NCI-H524 (cell line): ENCODE measurements at regions not wholly inside any gene's neighbourhood (a gene's known extent, or its start where the extent isn't known, plus 50 kb on each side); places are given as distances from the start of the nearest gene placed in this dataset.
A peak's percentile ranks its signal among the peaks of the same experiment; 100 is the strongest.
"Not testable (repeated sequence)": the region's sequence is repeated elsewhere in the genome, so short reads cannot be mapped to it uniquely, and the experiment has no call there.

Experiments
- DNase-seq, 2 experiments: peaks; one replicate each; lab custom pipeline; 2025; lab: John Stamatoyannopoulos, UW

DNA sequence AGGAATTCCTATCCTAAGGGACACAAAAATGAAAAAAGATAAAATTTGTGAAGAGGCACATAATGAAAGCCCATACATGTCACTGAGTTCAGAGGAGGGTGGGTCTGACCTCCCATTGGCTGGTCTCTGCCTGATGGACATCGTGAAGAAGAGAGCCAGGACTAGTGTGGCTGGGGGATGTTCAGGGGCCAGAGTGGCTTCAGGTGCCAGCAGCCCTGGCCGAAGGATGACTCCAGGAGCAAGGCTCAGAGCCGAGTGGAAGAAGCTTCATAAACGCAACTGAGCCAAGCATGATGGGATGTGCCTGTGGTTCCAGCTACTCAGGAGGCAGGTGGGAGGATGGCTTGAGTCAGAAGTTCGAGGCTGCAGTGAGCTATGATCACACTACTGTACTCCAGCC lies 56.9 kb upstream of the ATP5PO start:
- no peak for DNase-seq

DNA sequence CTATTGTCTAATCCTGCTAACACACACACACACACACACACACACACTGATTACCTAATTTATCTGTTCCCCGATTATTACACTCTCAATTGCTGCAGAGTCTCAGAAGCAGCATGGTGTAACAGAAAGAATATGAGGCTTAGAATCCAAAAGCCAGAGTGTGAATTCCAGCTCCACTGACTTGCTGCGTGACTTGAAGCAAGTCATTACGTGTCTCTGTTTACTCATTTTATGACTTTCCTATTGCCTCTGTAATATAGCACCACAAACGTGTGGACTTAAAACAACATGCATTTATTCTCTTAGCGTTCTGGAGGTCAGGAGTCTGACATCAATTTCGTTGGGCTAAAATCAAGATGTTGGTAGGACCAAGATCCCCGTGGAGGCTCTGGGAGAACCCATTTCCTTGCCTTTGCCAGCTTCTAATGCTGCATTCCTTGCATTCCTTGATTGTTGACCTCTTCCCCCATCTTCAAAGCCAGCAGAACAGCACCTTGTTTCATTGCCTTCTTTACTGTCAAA lies 55.9 kb upstream of the ATP5PO start:
- no peak for DNase-seq

DNA sequence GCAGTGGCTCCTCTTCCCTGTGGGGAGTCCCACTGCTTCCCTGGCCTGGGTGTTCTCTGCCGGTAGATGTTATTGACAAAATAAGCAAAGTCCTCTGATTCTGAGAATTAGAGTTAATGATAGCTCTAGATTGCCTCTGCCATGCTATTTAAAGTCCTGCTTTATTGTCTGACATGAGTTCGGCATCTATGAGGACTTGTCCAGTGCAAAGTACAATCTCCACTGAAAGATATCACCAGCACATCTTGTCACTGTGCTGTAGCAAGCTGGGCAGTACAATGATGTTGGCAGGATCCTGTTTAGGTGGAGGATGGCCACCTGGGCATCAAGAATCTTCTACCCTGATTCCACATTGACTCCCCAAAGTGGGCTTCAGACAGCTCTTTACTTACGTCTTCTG lies 54.0 kb upstream of the ATP5PO start:
- no peak for DNase-seq

DNA sequence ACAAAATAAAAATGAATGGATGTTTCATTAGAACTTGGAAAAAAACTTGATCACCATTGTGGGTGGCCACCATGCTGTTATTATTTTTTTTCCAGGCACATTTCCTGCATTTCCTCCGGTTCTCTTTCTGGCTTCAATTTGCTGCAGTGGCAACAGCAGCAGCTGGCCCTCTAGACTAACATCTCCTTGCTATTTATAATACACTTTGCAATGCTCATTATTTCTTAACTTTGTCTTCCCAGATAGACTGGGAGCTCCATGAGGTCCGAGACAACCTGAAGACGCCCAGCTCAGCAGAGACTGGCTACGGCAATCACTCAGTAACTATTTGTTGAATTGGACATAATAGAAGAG lies 53.4 kb upstream of the ATP5PO start:
- no peak for DNase-seq

DNA sequence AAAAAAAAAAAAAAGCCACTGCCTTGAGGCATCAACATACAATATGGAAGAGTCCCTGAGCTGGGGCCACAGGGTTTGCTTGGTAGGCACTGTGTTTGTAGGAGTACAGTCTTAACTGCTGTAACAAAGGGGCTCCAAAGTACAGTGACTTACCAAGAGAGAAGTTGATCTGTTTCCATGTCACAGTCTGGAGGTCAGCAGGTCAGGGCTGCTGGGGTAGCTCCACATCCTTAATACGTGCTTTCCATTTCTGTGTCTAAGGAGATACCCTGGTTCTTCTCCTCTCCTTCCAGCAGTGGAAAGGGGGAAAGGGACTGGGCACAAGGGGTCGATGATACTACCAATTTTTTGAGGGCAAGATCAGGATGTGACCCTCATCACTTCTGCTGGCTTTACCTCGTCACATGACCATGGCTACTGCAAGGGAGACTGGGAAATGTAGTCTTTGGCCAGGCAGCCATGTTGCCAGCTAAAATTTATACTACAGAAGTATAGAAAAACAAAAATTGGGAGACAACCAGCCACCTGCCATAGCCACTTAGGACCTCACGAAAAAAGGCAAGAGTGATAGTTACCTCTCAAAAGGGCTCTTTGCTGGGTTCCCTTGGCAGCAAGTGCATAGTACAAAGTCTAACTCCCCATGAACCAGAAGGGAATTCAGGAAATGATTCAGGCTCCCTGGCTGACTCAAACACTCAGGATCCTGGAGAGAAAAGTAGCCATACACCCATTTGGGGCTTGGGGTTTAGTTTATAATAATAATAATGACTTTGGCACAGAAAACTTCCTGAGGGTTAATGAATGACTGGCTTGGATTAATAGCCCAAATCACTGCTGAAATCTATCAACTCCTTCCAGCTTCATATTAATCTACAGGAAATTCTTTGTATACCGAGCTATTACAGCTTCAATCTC lies 52.7 kb upstream of the ATP5PO start:
- DNase-seq: peak in 1 of 2 experiments; percentile 2

DNA sequence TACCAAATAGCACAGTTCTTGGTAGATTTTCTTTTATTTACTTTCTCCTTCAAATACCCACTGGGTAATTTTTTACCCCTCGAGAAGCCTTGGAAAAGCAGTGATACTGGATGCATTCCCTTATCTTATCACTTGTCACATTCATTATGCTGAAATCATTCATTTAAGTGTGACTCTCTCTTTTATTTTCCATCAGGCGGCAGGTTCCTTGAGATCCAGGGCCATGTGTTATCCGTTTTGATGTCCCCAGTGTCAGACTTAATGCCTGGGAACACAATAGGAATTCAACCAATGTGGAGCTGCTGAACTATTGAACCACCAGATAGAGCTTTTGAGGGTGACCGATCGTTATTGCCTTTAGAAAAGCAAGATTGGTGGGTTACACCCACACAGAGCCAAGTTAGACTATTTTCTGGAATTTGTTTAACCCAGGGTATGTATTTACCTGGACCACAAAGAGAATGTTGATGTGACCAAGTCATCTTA lies 51.5 kb upstream of the ATP5PO start:
- no peak for DNase-seq

DNA sequence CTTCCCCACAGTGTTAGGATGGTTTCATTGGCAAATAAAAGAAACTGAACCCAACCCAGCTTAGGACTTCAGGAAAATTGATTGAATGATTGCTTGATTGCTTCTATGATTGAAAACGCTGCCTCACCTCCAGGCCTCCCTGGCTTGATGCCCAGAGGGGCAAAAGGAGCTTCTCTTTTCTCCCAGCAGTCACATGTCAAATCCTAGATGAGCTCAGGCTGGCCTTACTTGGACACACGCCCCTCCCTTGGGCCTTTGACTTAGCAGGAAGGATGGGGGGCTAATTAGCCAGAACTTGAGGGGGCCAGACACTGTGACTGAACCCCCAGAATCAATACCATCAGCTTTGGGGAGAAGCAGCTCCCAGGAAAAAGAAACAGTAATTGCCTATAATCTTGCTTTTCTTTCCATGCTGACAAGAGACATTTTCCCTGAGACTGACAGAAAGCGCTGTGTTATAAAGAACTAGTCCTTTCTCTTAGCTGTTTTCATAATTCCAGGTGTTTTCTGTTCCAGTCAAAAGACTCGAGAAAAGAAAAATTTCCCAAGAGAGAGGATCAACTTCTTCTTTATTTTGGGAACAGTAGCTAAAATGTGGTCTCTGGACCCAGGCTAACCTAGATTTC lies 50.8 kb upstream of the ATP5PO start:
- DNase-seq: no peak

DNA sequence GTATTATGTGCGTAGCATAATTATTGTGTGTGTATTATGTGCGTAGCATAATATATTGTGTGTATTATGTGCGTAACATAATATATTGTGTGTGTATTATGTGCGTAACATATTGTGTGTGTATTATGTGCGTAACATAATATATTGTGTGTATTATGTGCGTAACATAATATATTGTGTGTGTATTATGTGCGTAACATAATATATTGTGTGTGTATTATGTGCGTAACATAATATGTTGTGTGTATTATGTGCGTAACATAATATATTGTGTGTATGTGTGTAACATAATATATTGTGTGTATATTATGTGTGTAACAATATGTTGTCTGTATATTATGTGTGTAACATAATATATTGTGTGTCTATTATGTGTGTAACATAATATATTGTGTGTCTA lies 50.1 kb upstream of the ATP5PO start:
- DNase-seq: not testable (repeated sequence)
